ENCODE measurements at regions not wholly inside any gene's neighbourhood (a gene's known extent, or its start where the extent isn't known, plus 50 kb on each side); places are given as distances from the start of the nearest gene placed in this dataset.

GRCh38 chr14:34034447-34035176 is 83.7 kb upstream of the EGLN3 start (continued):
- TF ChIP-seq KAT7 (CRISPR knock-in tag; IDR thresholded peaks at IDR 0.05; ENCODE audit: borderline replicate concordance) (0 out of 2 replicates have a peak, but pooled peaks have one; percentile 9), ELF4 (CRISPR knock-in tag; IDR thresholded peaks at IDR 0.05; ENCODE audit: borderline replicate concordance) (0 out of 2 replicates have a peak, but pooled peaks have one; percentile 6), MEIS1 (CRISPR knock-in tag; IDR thresholded peaks at IDR 0.05; ENCODE audit: borderline replicate concordance) (peak; percentile 30; the same call in 1 of the 2 replicates), HMGXB4 (CRISPR knock-in tag; IDR thresholded peaks at IDR 0.05; ENCODE audit: borderline replicate concordance in 1 of 2, low read depth in 1 of 2) (peak in 1 of 2 experiments; percentile 56; a peak in 2 of 4 replicates), CHD4 (IDR thresholded peaks at IDR 0.05; ENCODE audit: borderline replicate concordance, low read length) (peak; percentile 95; the same call in 1 of the 2 replicates), HINFP (CRISPR knock-in tag; IDR thresholded peaks at IDR 0.05; ENCODE audit: low read depth) (no peak; the same call in 1 of the 2 replicates), SIN3B (IDR thresholded peaks at IDR 0.05; ENCODE audit: low read length) (no peak), ZZZ3 (CRISPR knock-in tag; IDR thresholded peaks at IDR 0.05; ENCODE audit: borderline replicate concordance) (peak; percentile 82), ATF1 (CRISPR knock-in tag; IDR thresholded peaks at IDR 0.05) (peak; percentile 50; the same call in 1 of the 2 replicates), NONO (IDR thresholded peaks at IDR 0.05) (no peak), NONO (CRISPR knock-in tag; conservative IDR thresholded peaks at IDR 0.05) (peak; percentile 24; the same call in 1 of the 2 replicates), ZNF792 (CRISPR knock-in tag; IDR thresholded peaks at IDR 0.05) (0 out of 2 replicates have a peak, but pooled peaks have one; percentile 7), ZMAT3 (CRISPR knock-in tag; conservative IDR thresholded peaks at IDR 0.05) (0 out of 2 replicates have a peak, but pooled peaks have one; percentile 43), LBX2 (CRISPR knock-in tag; IDR thresholded peaks at IDR 0.05; ENCODE audit: borderline replicate concordance) (no peak), GZF1 (CRISPR knock-in tag; IDR thresholded peaks at IDR 0.05) (peak; percentile 89), JUN (CRISPR knock-in tag; IDR thresholded peaks at IDR 0.05) (peak; percentile 42; the same call in 1 of the 2 replicates), ZNF318 (CRISPR knock-in tag; IDR thresholded peaks at IDR 0.05) (0 out of 2 replicates have a peak, but pooled peaks have one; percentile 83)

Measured in HepG2 (cell line).